ENCODE measurements at regions not wholly inside any gene's neighbourhood (a gene's known extent, or its start where the extent isn't known, plus 50 kb on each side); places are given as distances from the start of the nearest gene placed in this dataset.

DNA sequence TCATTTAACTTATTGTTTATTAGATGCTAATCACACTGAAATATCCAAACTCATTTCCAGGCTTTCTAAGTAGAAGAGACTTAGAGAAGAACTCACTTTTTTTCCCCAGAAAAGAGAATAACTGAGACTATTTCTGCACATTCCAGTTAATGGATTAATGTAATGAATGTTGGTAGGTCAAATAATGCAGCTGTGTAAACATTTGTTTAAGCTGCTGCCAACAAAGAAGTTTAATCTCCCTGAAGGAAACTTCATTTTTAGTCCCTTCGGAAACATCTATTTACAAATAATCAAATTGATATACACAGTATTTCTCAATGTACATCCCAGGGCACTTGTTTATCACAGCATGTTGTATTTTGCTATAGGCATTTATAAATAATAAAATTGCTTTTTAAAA lies 126.9 kb downstream of the KCNS3 start:
- TF ChIP-seq, protein P1, sequence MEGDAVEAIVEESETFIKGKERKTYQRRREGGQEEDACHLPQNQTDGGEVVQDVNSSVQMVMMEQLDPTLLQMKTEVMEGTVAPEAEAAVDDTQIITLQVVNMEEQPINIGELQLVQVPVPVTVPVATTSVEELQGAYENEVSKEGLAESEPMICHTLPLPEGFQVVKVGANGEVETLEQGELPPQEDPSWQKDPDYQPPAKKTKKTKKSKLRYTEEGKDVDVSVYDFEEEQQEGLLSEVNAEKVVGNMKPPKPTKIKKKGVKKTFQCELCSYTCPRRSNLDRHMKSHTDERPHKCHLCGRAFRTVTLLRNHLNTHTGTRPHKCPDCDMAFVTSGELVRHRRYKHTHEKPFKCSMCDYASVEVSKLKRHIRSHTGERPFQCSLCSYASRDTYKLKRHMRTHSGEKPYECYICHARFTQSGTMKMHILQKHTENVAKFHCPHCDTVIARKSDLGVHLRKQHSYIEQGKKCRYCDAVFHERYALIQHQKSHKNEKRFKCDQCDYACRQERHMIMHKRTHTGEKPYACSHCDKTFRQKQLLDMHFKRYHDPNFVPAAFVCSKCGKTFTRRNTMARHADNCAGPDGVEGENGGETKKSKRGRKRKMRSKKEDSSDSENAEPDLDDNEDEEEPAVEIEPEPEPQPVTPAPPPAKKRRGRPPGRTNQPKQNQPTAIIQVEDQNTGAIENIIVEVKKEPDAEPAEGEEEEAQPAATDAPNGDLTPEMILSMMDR (IDR thresholded peaks at IDR 0.05) = no peak
- TF ChIP-seq POLR2A (IDR thresholded peaks at IDR 0.05) = no peak

Data from esophagus squamous epithelium (tissue), 4 donors.